ENCODE measurements at regions not wholly inside any gene's neighbourhood (a gene's known extent, or its start where the extent isn't known, plus 50 kb on each side); places are given as distances from the start of the nearest gene placed in this dataset.

DNA sequence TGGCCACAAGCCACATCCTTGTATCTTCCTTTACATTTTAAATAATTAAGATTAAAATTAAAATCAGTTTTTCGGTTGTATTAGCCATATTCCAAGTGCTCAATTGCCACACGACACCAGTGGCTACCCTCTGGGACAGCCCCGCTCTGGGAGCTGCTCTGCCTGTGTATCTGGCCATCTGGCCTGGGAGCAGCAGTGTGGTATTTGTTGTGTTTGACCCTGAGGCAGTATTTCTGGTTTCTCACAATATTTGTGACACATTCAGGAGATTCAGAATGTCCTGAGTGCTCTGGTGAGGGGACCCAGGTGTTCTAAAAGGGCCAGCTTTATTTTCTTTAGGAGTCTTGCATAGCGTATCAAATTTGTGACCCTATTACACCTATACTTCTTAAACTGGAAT is 179.0 kb downstream of the SUCLA2 start:
- intact Hi-C loops (cut with micrococcal nuclease), result no loop called here
- Histone ChIP-seq H3K4me2 (replicated peaks; ENCODE audit: low read depth, low read length, poor library complexity, severe bottlenecking) (no peak overlapping the region), H3K27ac (ENCODE audit: low read length in 2 of 2) (no peak overlapping the region), H4K20me1 (ENCODE audit: control insufficient read depth, insufficient read depth, low read length, poor library complexity, severe bottlenecking) (no peaks in the 10 kb centered on the region), H3K79me2 (ENCODE audit: control insufficient read depth, insufficient read depth, low read length) (no peaks in the 10 kb centered on the region), H2AFZ (ENCODE audit: insufficient read depth, low read depth, low read length, poor library complexity, severe bottlenecking) (no peak overlapping the region), H3K9me3 (ENCODE audit: control extremely low read depth in 1 of 3, control insufficient read depth in 2 of 3, insufficient read depth in 1 of 3, low read length in 2 of 3) (peaks cover 0 to 13% (median 9%) of the 10 kb centered on the region in 3 donors), H3K27me3 (replicated peaks in 1 of 4; ENCODE audit: control extremely low read depth in 1 of 4, control insufficient read depth in 3 of 4, insufficient read depth in 4 of 4, low read length in 3 of 4) (no peaks in the 10 kb centered on the region), H3K9ac (ENCODE audit: low read length) (no peak overlapping the region), H3K4me3 (ENCODE audit: control extremely low read depth in 1 of 5, extremely low read depth in 1 of 5, insufficient read depth in 1 of 5, low read depth in 2 of 5, low read length in 4 of 5) (no peak overlapping the region), H3K36me3 (replicated peaks in 1 of 2; ENCODE audit: control extremely low read depth in 1 of 2, control insufficient read depth in 1 of 2, extremely low read depth in 1 of 2, insufficient read depth in 2 of 2, low read length in 1 of 2) (no peaks in the 10 kb centered on the region), H3K4me1 (ENCODE audit: control insufficient read depth in 2 of 2, insufficient read depth in 2 of 2, low read length in 2 of 2) (no peaks in the 10 kb centered on the region)
- 96% methylated on average over 4 of the region's 4 CpGs for WGBS (ENCODE audit: insufficient coverage)
- DNase-seq (no peak), ATAC-seq (ENCODE audit: low read depth) (no peak)
- peaks cover 6% of the 10 kb centered on the region for H3K9me3 Mint-ChIP-seq (ENCODE audit: insufficient read depth)
- POLR2A ChIA-PET, result no interaction called here
- TF ChIP-seq, protein P1, sequence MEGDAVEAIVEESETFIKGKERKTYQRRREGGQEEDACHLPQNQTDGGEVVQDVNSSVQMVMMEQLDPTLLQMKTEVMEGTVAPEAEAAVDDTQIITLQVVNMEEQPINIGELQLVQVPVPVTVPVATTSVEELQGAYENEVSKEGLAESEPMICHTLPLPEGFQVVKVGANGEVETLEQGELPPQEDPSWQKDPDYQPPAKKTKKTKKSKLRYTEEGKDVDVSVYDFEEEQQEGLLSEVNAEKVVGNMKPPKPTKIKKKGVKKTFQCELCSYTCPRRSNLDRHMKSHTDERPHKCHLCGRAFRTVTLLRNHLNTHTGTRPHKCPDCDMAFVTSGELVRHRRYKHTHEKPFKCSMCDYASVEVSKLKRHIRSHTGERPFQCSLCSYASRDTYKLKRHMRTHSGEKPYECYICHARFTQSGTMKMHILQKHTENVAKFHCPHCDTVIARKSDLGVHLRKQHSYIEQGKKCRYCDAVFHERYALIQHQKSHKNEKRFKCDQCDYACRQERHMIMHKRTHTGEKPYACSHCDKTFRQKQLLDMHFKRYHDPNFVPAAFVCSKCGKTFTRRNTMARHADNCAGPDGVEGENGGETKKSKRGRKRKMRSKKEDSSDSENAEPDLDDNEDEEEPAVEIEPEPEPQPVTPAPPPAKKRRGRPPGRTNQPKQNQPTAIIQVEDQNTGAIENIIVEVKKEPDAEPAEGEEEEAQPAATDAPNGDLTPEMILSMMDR (IDR thresholded peaks at IDR 0.05), result no peak
- no peak for TF ChIP-seq EZH2 (IDR thresholded peaks at IDR 0.05; ENCODE audit: borderline replicate concordance, insufficient read depth, low read depth, low read length, poor library complexity, severe bottlenecking)
- H3K4me3 Mint-ChIP-seq, result no peak overlapping the region
- H3K27me3 Mint-ChIP-seq, result no peaks in the 10 kb centered on the region
- H3K27ac Mint-ChIP-seq, result no peak overlapping the region
- no peaks in the 10 kb centered on the region for H3K4me1 Mint-ChIP-seq
- CTCF ChIA-PET, result no interaction called here

DNA sequence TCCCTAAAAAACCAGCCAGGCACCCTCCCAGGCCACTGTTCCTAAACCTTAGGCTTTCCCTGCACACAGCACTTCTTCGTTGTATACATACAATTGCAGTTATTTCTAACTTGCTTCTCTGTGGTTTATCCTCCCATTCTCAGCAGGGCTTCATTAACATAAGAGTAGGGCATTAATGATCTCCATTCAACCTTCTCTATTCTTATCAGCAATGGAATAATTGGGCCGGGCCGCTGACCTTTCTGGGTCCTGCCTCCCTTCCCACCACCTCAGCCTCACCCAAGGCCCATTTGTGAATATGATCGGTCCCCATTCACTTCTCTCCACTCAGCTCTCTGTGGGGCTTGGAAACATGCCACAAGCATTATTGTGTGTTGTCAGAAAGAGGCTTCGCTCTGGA is 184.2 kb downstream of the SUCLA2 start:
- Mint-ChIP-seq H3K27ac (no peak overlapping the region), H3K4me3 (no peak overlapping the region), H3K9me3 (ENCODE audit: insufficient read depth) (no peaks in the 10 kb centered on the region), H3K27me3 (no peaks in the 10 kb centered on the region), H3K4me1 (no peaks in the 10 kb centered on the region)
- TF ChIP-seq, protein P1 (IDR thresholded peaks at IDR 0.05), result no peak
- TF ChIP-seq EZH2 (IDR thresholded peaks at IDR 0.05; ENCODE audit: borderline replicate concordance, insufficient read depth, low read depth, low read length, poor library complexity, severe bottlenecking), result no peak
- Histone ChIP-seq H4K20me1 (ENCODE audit: control insufficient read depth, insufficient read depth, low read length, poor library complexity, severe bottlenecking) (no peaks in the 10 kb centered on the region), H3K4me3 (ENCODE audit: control extremely low read depth in 1 of 5, extremely low read depth in 1 of 5, insufficient read depth in 1 of 5, low read depth in 2 of 5, low read length in 4 of 5) (no peak overlapping the region), H3K79me2 (ENCODE audit: control insufficient read depth, insufficient read depth, low read length) (no peaks in the 10 kb centered on the region), H3K27ac (ENCODE audit: low read length in 2 of 2) (no peak overlapping the region), H3K36me3 (replicated peaks in 1 of 2; ENCODE audit: control extremely low read depth in 1 of 2, control insufficient read depth in 1 of 2, extremely low read depth in 1 of 2, insufficient read depth in 2 of 2, low read length in 1 of 2) (no peaks in the 10 kb centered on the region), H3K4me1 (ENCODE audit: control insufficient read depth in 2 of 2, insufficient read depth in 2 of 2, low read length in 2 of 2) (no peaks in the 10 kb centered on the region), H3K9ac (ENCODE audit: low read length) (no peak overlapping the region), H3K9me3 (ENCODE audit: control extremely low read depth in 1 of 3, control insufficient read depth in 2 of 3, insufficient read depth in 1 of 3, low read length in 2 of 3) (no peaks in the 10 kb centered on the region), H2AFZ (ENCODE audit: insufficient read depth, low read depth, low read length, poor library complexity, severe bottlenecking) (no peak overlapping the region), H3K27me3 (replicated peaks in 1 of 4; ENCODE audit: control extremely low read depth in 1 of 4, control insufficient read depth in 3 of 4, insufficient read depth in 4 of 4, low read length in 3 of 4) (no peaks in the 10 kb centered on the region), H3K4me2 (replicated peaks; ENCODE audit: low read depth, low read length, poor library complexity, severe bottlenecking) (no peak overlapping the region)
- CTCF ChIA-PET, result no interaction called here
- 100% methylated on average over 1 of the region's 5 CpGs for WGBS (ENCODE audit: insufficient coverage)
- DNase-seq (no peak), ATAC-seq (ENCODE audit: low read depth) (no peak)
- intact Hi-C loops (cut with micrococcal nuclease), result no loop called here
- POLR2A ChIA-PET, result no interaction called here

Data from B cell (primary cell).